Mesothelial cell of epicardium (in vitro differentiated cells): ENCODE measurements at regions not wholly inside any gene's neighbourhood (a gene's known extent, or its start where the extent isn't known, plus 50 kb on each side); places are given as distances from the start of the nearest gene placed in this dataset.

Experiments used
- DNase-seq, 2 experiments: peaks; one replicate each; pipeline ENCODE4 v3.0.0; 2021; ENCODE audit warnings: low spot score in 2 of 2; ENCODE audit not compliant: unreplicated experiment in 2 of 2
- H3K27ac Mint-ChIP-seq: 2 replicates; pipeline ENCODE4 v1.8.0; 2021; ENCODE audit warnings: mixed read lengths
- H3K27me3 Mint-ChIP-seq: 2 replicates; pipeline ENCODE4 v1.8.0; 2021; ENCODE audit warnings: low read depth, mixed read lengths
- H3K36me3 Mint-ChIP-seq: 2 replicates; pipeline ENCODE4 v1.8.0; 2021; ENCODE audit warnings: mixed read lengths
- H3K4me1 Mint-ChIP-seq: 2 replicates; pipeline ENCODE4 v1.8.0; 2021; ENCODE audit warnings: mixed read lengths
- H3K4me3 Mint-ChIP-seq: 2 replicates; pipeline ENCODE4 v1.8.0; 2021; ENCODE audit warnings: mild to moderate bottlenecking, moderate library complexity, mixed read lengths
- H3K9me3 Mint-ChIP-seq: 2 replicates; pipeline ENCODE4 v1.8.0; 2021; ENCODE audit warnings: mixed read lengths
- CTCF ChIP-seq: fragments of 200-600 bp; sonication (generic); IDR thresholded peaks from one replicate; pipeline ENCODE4 v1.5.0; 2021; ENCODE audit warnings: antibody characterized with exemption; ENCODE audit not compliant: unreplicated experiment

DNA sequence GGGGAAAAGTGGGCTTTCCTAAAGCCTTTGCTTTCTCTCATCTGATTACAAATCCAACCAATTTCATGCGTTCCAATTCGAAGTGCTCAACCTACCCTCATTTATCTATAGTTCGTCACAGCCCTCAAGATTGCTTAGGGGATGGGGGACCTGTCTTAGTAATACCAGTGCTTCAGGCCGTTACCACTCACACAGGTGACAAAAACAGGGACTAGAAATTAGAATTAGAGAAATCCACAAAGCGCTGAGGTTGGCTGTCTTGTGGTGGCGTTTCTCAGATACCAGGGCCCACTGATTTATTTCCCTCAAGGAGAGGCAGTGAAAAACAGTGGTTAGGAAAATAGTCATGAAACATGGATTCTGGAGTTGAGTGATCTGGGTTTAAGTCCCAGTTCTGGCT lies 121.6 kb upstream of the SPACA1 start:
- Mint-ChIP-seq H3K4me3 (no peak overlapping the region), H3K36me3 (no peaks in the 10 kb centered on the region), H3K27me3 (no peaks in the 10 kb centered on the region), H3K27ac (no peak overlapping the region), H3K4me1 (peaks cover 15% of the 10 kb centered on the region), H3K9me3 (no peaks in the 10 kb centered on the region)
- no peak for DNase-seq
- no peak for TF ChIP-seq CTCF

DNA sequence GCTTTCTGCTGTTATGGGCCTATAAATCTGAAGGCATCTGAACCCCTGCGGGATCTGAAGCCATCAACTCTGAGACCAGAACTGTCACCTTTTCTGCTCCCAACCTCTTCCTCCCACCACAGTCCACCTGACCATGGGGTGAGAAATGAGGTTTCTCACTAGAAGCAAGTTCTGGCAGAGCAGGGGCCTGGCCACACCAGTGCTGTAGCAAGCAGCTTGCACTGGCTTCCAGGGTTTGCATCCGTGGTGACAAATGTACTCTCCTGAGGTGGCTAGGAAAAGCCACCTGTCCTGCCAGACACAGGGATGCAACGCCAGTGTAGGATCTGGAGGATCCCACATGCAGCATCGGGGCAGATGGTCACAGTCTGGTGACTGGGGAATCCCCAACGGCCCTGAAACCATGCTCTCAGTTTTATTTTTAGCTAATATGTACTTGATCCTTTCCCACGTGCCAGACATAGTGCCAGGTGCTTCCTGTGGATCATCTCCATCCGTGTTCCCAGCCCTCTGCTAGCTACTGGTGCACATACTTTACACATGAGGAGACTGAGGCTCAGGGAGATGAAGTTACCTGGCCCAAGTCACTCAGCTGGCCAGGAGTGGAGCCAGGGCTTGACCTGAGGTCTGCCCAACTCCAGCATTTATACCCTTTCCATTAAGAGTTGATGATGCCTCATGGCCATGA lies 122.1 kb upstream of the SPACA1 start:
- H3K36me3 Mint-ChIP-seq = no peaks in the 10 kb centered on the region
- H3K4me1 Mint-ChIP-seq = peaks cover 15% of the 10 kb centered on the region
- no peak for TF ChIP-seq CTCF
- H3K27me3 Mint-ChIP-seq = no peaks in the 10 kb centered on the region
- H3K4me3 Mint-ChIP-seq = no peak overlapping the region
- H3K9me3 Mint-ChIP-seq = no peaks in the 10 kb centered on the region
- no peak for DNase-seq
- H3K27ac Mint-ChIP-seq = no peak overlapping the region

DNA sequence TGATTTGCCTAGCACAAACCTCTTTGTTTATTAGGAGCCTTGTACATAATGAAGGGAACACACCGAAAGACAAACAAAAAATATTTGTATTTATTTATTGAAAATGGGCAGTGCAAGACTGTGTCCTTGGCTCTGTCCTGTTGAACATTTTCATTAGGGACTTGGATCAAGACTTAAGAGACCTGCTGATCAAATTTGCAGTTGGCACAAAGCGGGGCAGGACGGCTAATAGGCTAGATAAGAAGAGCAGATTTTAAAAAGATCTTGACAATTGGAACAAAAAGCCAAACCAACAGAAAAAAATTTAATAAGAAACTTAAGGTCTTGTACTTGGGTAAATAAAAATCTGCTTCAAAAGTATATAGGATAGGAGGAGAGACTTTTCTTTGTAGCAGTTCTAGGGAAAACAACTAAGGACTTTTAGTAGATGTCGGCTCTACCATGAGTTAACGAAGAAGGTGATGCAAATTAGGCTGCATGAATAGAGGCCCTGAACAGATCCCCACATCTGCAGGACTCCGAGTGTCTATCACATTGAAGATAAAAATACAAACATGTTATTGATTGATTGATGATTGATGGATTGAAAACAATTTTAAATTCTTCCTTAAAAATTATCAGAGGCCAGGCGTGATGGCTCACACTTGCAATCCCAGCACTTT lies 124.1 kb upstream of the SPACA1 start:
- no peak for TF ChIP-seq CTCF

DNA sequence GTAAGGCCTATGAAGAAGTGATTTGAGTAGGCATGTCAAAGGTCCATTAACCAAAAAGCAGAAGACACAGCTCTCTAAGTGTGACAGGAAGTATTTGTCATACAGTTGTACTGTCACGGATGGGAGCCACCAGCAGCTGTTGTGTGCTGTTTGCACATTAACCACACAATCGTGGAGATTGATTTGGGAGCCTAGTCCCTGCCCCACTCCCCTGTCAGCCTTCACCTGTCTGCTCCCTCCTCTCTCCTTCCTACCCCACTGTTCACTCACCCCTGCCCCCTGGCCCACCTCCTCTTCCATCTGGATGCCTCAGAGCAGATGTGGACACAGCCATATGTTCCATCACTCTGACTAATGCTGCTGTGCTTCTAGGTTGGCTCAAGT lies 124.7 kb upstream of the SPACA1 start:
- Mint-ChIP-seq H3K27ac (no peak overlapping the region), H3K4me1 (no peaks in the 10 kb centered on the region), H3K27me3 (no peaks in the 10 kb centered on the region), H3K36me3 (no peaks in the 10 kb centered on the region), H3K4me3 (no peak overlapping the region), H3K9me3 (no peaks in the 10 kb centered on the region)
- no peak for DNase-seq
- no peak for TF ChIP-seq CTCF

More for the DNA sequence above, 124.1 kb upstream of the SPACA1 start:
- Mint-ChIP-seq H3K36me3 (no peaks in the 10 kb centered on the region), H3K4me3 (no peak overlapping the region), H3K27me3 (no peaks in the 10 kb centered on the region), H3K4me1 (peaks cover 3% of the 10 kb centered on the region), H3K9me3 (no peaks in the 10 kb centered on the region), H3K27ac (no peak overlapping the region)
- DNase-seq = no peak

DNA sequence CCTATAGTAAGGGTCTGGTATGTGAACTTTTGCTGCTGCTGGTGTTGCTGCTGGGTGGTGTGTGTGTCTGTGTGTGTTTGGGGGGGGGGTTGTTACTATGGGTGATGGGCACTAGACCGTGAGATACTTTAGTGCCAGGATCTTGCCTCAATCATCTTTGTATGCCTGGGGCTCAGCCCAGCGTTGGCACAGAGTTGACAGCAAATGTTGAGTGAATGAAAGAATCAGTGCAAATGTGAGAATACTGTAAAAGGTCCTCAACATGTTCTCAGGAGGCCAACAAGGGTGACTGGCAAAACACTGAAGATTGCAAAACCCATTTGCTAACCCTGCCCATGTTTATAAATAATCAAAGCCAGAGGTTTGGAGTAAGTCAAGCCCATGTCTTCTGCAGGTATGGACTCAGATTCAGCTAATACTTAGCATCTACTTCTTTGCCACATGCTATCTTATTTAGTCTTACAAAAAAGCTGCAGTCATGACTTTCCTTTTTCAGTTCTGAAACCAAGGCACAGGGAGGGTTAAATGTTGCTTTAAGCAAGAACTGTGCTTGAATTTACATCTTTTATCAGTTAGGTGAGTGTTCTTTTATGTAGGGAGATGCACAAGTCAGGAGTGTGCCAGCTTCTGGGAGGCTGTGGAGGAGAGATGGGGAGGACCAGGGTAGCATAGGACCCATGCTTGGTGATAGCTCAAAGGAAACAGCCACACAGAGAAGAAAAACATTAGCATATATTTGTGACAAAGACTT lies 125.3 kb upstream of the SPACA1 start:
- Mint-ChIP-seq H3K9me3 (no peaks in the 10 kb centered on the region), H3K36me3 (no peaks in the 10 kb centered on the region), H3K27ac (no peak overlapping the region), H3K4me3 (no peak overlapping the region), H3K4me1 (no peaks in the 10 kb centered on the region), H3K27me3 (no peaks in the 10 kb centered on the region)
- DNase-seq = no peak
- no peak for TF ChIP-seq CTCF
